ENCODE measurements at regions not wholly inside any gene's neighbourhood (a gene's known extent, or its start where the extent isn't known, plus 50 kb on each side); places are given as distances from the start of the nearest gene placed in this dataset.

GRCh38 chr10:6813306-6813705 is 233.2 kb upstream of the PRKCQ start:
- no peaks in the 10 kb centered on the region for H3K4me1 ChIP-seq (ENCODE audit: control insufficient read depth in 1 of 2, insufficient read depth in 2 of 2, low read length in 2 of 2)
- intact Hi-C loops (cut with micrococcal nuclease) = no loop called here
- TF ChIP-seq EZH2 (IDR thresholded peaks at IDR 0.05) (no peak), ELF1 (IDR thresholded peaks at IDR 0.05; ENCODE audit: borderline replicate concordance, low read depth) (no peak), CBX3 (IDR thresholded peaks at IDR 0.05; ENCODE audit: low read depth) (no peak), RAD21 (IDR thresholded peaks at IDR 0.05; ENCODE audit: low read depth) (no peak), ATF3 (IDR thresholded peaks at IDR 0.05) (no peak)
- ChIA-PET CTCF (no interaction called here), RAD21 (ENCODE audit: low non-redundant PET in 1 of 2, low total read pairs in 2 of 2, uncharacterized antibody in 2 of 2, unreplicated experiment in 2 of 2) (no interaction called here), POLR2A (no interaction called here)
- H3K9ac ChIP-seq (ENCODE audit: low read length) = no peak overlapping the region
- H3K4me2 ChIP-seq (ENCODE audit: low read length) = no peak overlapping the region
- H2AFZ ChIP-seq (ENCODE audit: low read depth, low read length, poor library complexity, severe bottlenecking) = no peak overlapping the region
- BruUV-seq (replicated peaks) = no TSS peak
- no peaks in the 10 kb centered on the region for H3K36me3 ChIP-seq (ENCODE audit: control insufficient read depth in 1 of 2, insufficient read depth in 2 of 2, low read length in 2 of 2)
- no peaks in the 10 kb centered on the region for H3K79me2 ChIP-seq (ENCODE audit: insufficient read depth, low read length)
- no peaks in the 10 kb centered on the region for H3K9me3 ChIP-seq (ENCODE audit: control insufficient read depth in 1 of 2, insufficient read depth in 1 of 2, low read depth in 1 of 2, low read length in 2 of 2)
- H4K20me1 ChIP-seq (ENCODE audit: insufficient read depth) = no peaks in the 10 kb centered on the region
- no peak for ATAC-seq
- H3K27ac ChIP-seq (ENCODE audit: low read depth, low read length) = no peak overlapping the region
- H3K27me3 ChIP-seq (ENCODE audit: insufficient read depth, low read length) = peaks cover 28% of the 10 kb centered on the region
- no peak overlapping the region for H3K4me3 ChIP-seq (replicated peaks in 1 of 2; ENCODE audit: low read depth in 1 of 2, low read length in 2 of 2)
- H3K9me2 ChIP-seq (ENCODE audit: insufficient read depth) = no peaks in the 10 kb centered on the region
- DNase-seq (ENCODE audit: low read depth, low spot score) = no peak

DNA sequence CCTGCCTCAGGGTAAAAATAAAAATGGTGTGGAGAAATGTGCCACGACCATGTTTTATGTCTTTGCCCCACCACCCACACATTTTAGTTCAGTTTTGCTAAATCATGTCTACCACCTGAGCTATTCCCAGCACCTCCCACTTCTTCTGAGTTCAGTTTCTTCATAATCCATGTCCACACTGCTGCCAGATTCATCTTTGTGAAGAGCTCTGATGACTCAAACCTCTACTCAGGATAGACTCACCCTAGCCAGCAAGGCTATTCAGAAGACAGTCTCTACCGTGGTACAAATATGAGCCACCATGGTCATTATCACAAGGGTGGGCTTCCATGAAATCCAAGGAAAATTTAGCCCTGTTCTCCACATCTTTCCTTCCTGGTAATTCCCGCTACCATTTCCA is 231.1 kb upstream of the PRKCQ start:
- Histone ChIP-seq H3K79me2 (ENCODE audit: insufficient read depth, low read length) (no peaks in the 10 kb centered on the region), H3K4me3 (replicated peaks in 1 of 2; ENCODE audit: low read depth in 1 of 2, low read length in 2 of 2) (no peak overlapping the region), H3K36me3 (ENCODE audit: control insufficient read depth in 1 of 2, insufficient read depth in 2 of 2, low read length in 2 of 2) (no peaks in the 10 kb centered on the region), H3K27me3 (ENCODE audit: insufficient read depth, low read length) (peaks cover 28% of the 10 kb centered on the region), H2AFZ (ENCODE audit: low read depth, low read length, poor library complexity, severe bottlenecking) (no peak overlapping the region), H3K9ac (ENCODE audit: low read length) (no peak overlapping the region), H3K9me2 (ENCODE audit: insufficient read depth) (no peaks in the 10 kb centered on the region), H4K20me1 (ENCODE audit: insufficient read depth) (no peaks in the 10 kb centered on the region), H3K27ac (ENCODE audit: low read depth, low read length) (no peak overlapping the region), H3K4me1 (ENCODE audit: control insufficient read depth in 1 of 2, insufficient read depth in 2 of 2, low read length in 2 of 2) (no peaks in the 10 kb centered on the region), H3K4me2 (ENCODE audit: low read length) (no peak overlapping the region), H3K9me3 (ENCODE audit: control insufficient read depth in 1 of 2, insufficient read depth in 1 of 2, low read depth in 1 of 2, low read length in 2 of 2) (no peaks in the 10 kb centered on the region)
- intact Hi-C loops (cut with micrococcal nuclease) = no loop called here
- ATAC-seq (no peak), DNase-seq (ENCODE audit: low read depth, low spot score) (no peak)
- BruUV-seq (replicated peaks) = no TSS peak
- POLR2A ChIA-PET = no interaction called here
- RAD21 ChIA-PET (ENCODE audit: low non-redundant PET in 1 of 2, low total read pairs in 2 of 2, uncharacterized antibody in 2 of 2, unreplicated experiment in 2 of 2) = no interaction called here
- CTCF ChIA-PET = no interaction called here
- TF ChIP-seq, protein P1, sequence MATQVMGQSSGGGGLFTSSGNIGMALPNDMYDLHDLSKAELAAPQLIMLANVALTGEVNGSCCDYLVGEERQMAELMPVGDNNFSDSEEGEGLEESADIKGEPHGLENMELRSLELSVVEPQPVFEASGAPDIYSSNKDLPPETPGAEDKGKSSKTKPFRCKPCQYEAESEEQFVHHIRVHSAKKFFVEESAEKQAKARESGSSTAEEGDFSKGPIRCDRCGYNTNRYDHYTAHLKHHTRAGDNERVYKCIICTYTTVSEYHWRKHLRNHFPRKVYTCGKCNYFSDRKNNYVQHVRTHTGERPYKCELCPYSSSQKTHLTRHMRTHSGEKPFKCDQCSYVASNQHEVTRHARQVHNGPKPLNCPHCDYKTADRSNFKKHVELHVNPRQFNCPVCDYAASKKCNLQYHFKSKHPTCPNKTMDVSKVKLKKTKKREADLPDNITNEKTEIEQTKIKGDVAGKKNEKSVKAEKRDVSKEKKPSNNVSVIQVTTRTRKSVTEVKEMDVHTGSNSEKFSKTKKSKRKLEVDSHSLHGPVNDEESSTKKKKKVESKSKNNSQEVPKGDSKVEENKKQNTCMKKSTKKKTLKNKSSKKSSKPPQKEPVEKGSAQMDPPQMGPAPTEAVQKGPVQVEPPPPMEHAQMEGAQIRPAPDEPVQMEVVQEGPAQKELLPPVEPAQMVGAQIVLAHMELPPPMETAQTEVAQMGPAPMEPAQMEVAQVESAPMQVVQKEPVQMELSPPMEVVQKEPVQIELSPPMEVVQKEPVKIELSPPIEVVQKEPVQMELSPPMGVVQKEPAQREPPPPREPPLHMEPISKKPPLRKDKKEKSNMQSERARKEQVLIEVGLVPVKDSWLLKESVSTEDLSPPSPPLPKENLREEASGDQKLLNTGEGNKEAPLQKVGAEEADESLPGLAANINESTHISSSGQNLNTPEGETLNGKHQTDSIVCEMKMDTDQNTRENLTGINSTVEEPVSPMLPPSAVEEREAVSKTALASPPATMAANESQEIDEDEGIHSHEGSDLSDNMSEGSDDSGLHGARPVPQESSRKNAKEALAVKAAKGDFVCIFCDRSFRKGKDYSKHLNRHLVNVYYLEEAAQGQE (IDR thresholded peaks at IDR 0.05; ENCODE audit: low read depth) = no peak
- TF ChIP-seq ZFX (IDR thresholded peaks at IDR 0.05) (no peak), FOSL1 (IDR thresholded peaks at IDR 0.05; ENCODE audit: low read depth) (no peak), CTCF (IDR thresholded peaks at IDR 0.05 in 2 of 3, conservative IDR thresholded peaks at IDR 0.05 in 1 of 3; ENCODE audit: borderline replicate concordance in 1 of 3, insufficient read depth in 1 of 3, low read depth in 2 of 3, low read length in 2 of 3) (no peak), CEBPB (IDR thresholded peaks at IDR 0.05; ENCODE audit: low read depth) (no peak), ZBTB33 (IDR thresholded peaks at IDR 0.05; ENCODE audit: extremely low read depth, insufficient replicate concordance, low read length) (no peak), JUND (IDR thresholded peaks at IDR 0.05) (no peak), EZH2 (IDR thresholded peaks at IDR 0.05) (no peak), CBX3 (IDR thresholded peaks at IDR 0.05; ENCODE audit: low read depth) (no peak), EGR1 (IDR thresholded peaks at IDR 0.05; ENCODE audit: low read depth) (no peak), ZNF274 (IDR thresholded peaks at IDR 0.05; ENCODE audit: low read depth, low read length) (no peak)

Data from HCT116 (cell line).